GM18520 (cell line): ENCODE measurements at regions not wholly inside any gene's neighbourhood (a gene's known extent, or its start where the extent isn't known, plus 50 kb on each side); places are given as distances from the start of the nearest gene placed in this dataset.
"Not testable (repeated sequence)": the region's sequence is repeated elsewhere in the genome, so short reads cannot be mapped to it uniquely, and the experiment has no call there.

Experiments
- ATAC-seq: cut with Tn5 transposase; IDR thresholded peaks from one replicate; pipeline ENCODE4 v1.9.1; 2021; ENCODE audit not compliant: unreplicated experiment

- no peak for ATAC-seq
Observed at GRCh38 chr12:33588725-33589405, 149.2 kb upstream of the SYT10 start.

- ATAC-seq = no peak
Observed at GRCh38 chr12:33589576-33590114, 150.0 kb upstream of the SYT10 start.

GRCh38 chr12:33593753-33594152, 154.1 kb upstream of the SYT10 start:
- no peak for ATAC-seq

GRCh38 chr12:33596061-33596460, 156.4 kb upstream of the SYT10 start:
- no peak for ATAC-seq

- no peak for ATAC-seq
Observed at GRCh38 chr12:33596814-33597213, 157.2 kb upstream of the SYT10 start.

- no peak for ATAC-seq
Observed at GRCh38 chr12:33602515-33602914, 162.9 kb upstream of the SYT10 start.

GRCh38 chr12:33605757-33606156, 166.1 kb upstream of the SYT10 start:
- no peak for ATAC-seq

- no peak for ATAC-seq
Observed at GRCh38 chr12:33609910-33610309, 170.3 kb upstream of the SYT10 start.

- no peak for ATAC-seq
Observed at GRCh38 chr12:33614630-33615029, 175.0 kb upstream of the SYT10 start.

- no peak for ATAC-seq
Observed at GRCh38 chr12:33617218-33617617, 177.6 kb upstream of the SYT10 start.

- ATAC-seq = no peak
Observed at GRCh38 chr12:33628087-33628486, 188.5 kb upstream of the SYT10 start.

- peak; percentile 74 for ATAC-seq
Observed at GRCh38 chr12:33634544-33634943, 194.9 kb upstream of the SYT10 start.

- not testable (repeated sequence) for ATAC-seq
Observed at GRCh38 chr12:33636930-33637329, 197.3 kb upstream of the SYT10 start.

GRCh38 chr12:33639975-33640374, 200.4 kb upstream of the SYT10 start:
- ATAC-seq = no peak

- ATAC-seq = no peak
Observed at GRCh38 chr12:33649992-33650391, 210.4 kb upstream of the SYT10 start.

- ATAC-seq = no peak
Observed at GRCh38 chr12:33650832-33651231, 211.2 kb upstream of the SYT10 start.

- no peak for ATAC-seq
Observed at GRCh38 chr12:33653362-33653761, 213.7 kb upstream of the SYT10 start.

GRCh38 chr12:33654313-33654712, 214.7 kb upstream of the SYT10 start:
- no peak for ATAC-seq

GRCh38 chr12:33663000-33663654, 223.5 kb upstream of the SYT10 start:
- no peak for ATAC-seq

GRCh38 chr12:33669349-33669748, 229.7 kb upstream of the SYT10 start:
- ATAC-seq = no peak

- no peak for ATAC-seq
Observed at GRCh38 chr12:33670284-33670683, 230.7 kb upstream of the SYT10 start.

- ATAC-seq = no peak
Observed at GRCh38 chr12:33671676-33672075, 232.1 kb upstream of the SYT10 start.
